ENCODE measurements at regions not wholly inside any gene's neighbourhood (a gene's known extent, or its start where the extent isn't known, plus 50 kb on each side); places are given as distances from the start of the nearest gene placed in this dataset.

GRCh38 chr20:10802236-10802635 lies 128.4 kb upstream of the JAG1 start:
- TF ChIP-seq CTCF (IDR thresholded peaks at IDR 0.05) (no peak), POLR2A (IDR thresholded peaks at IDR 0.05) (no peak)

Measured in Peyer's patch (tissue), 4 donors.